ENCODE measurements at regions not wholly inside any gene's neighbourhood (a gene's known extent, or its start where the extent isn't known, plus 50 kb on each side); places are given as distances from the start of the nearest gene placed in this dataset.

DNA sequence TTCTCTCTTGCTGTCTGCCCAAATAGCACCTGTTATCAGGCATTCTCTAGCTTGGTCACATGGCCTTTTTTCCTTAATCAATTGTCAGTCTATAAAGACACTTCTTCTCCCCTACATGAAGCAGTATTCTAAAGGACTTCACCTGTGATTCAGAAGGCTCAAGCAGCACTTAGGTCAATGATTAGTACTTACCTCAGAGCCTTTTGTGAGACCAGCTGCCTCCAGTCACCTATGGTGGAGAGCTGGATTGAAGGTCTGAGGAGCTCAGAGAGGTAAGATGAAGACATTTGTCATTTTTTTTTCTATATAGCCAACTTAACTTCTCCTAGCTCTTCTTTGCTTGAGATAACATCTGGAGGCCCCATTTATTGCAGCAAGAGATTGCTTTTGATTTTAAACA, 278.3 kb upstream of the PCSK5 start:
- Histone ChIP-seq H3K4me2 (ENCODE audit: low read depth, low read length, poor library complexity, severe bottlenecking) (no peak overlapping the region), H3F3A (ENCODE audit: low read depth) (no peaks in the 10 kb centered on the region; the same call in 1 of the 2 replicates), H3K4me1 (ENCODE audit: insufficient read depth, low read length, poor library complexity, severe bottlenecking) (peaks cover 48% of the 10 kb centered on the region), H2AFZ (ENCODE audit: low read length) (no peak overlapping the region), H4K20me1 (ENCODE audit: insufficient read depth, low read length, poor library complexity, severe bottlenecking) (no peaks in the 10 kb centered on the region), H3K27me3 (ENCODE audit: insufficient read depth, low read length, poor library complexity, severe bottlenecking) (no peaks in the 10 kb centered on the region), H3K36me3 (ENCODE audit: insufficient read depth, low read length) (no peaks in the 10 kb centered on the region), H3K9me2 (replicated peaks; ENCODE audit: low read depth, low read length) (no peaks in the 10 kb centered on the region), H3K79me2 (ENCODE audit: insufficient read depth, low read length) (no peaks in the 10 kb centered on the region), H3K9ac (ENCODE audit: low read depth, low read length, poor library complexity, severe bottlenecking) (no peak overlapping the region), H3K4me3 (ENCODE audit: low read length, poor library complexity, severe bottlenecking) (no peak overlapping the region), H3K9me3 (ENCODE audit: insufficient read depth, low read depth, low read length) (no peaks in the 10 kb centered on the region)
- no peak for TF ChIP-seq EZH2phosphoT487 (IDR thresholded peaks at IDR 0.05; ENCODE audit: borderline replicate concordance)

GRCh38 chr9:75612754-75613153, 277.7 kb upstream of the PCSK5 start:
- H3K4me3 ChIP-seq (ENCODE audit: low read length, poor library complexity, severe bottlenecking) = no peak overlapping the region
- no peaks in the 10 kb centered on the region for H3F3A ChIP-seq (ENCODE audit: low read depth)
- no peak overlapping the region for H3K9ac ChIP-seq (ENCODE audit: low read depth, low read length, poor library complexity, severe bottlenecking)
- H3K4me1 ChIP-seq (ENCODE audit: insufficient read depth, low read length, poor library complexity, severe bottlenecking) = peaks cover 44% of the 10 kb centered on the region
- no peaks in the 10 kb centered on the region for H3K79me2 ChIP-seq (ENCODE audit: insufficient read depth, low read length)
- TF ChIP-seq CTCF (conservative IDR thresholded peaks at IDR 0.05; ENCODE audit: low read length) = no peak
- no peak for TF ChIP-seq EZH2phosphoT487 (IDR thresholded peaks at IDR 0.05; ENCODE audit: borderline replicate concordance)
- H3K9me3 ChIP-seq (ENCODE audit: insufficient read depth, low read depth, low read length) = no peaks in the 10 kb centered on the region
- H3K9me2 ChIP-seq (replicated peaks; ENCODE audit: low read depth, low read length) = no peaks in the 10 kb centered on the region
- H3K4me2 ChIP-seq (ENCODE audit: low read depth, low read length, poor library complexity, severe bottlenecking) = no peak overlapping the region
- no peaks in the 10 kb centered on the region for H4K20me1 ChIP-seq (ENCODE audit: insufficient read depth, low read length, poor library complexity, severe bottlenecking)
- no peaks in the 10 kb centered on the region for H3K36me3 ChIP-seq (ENCODE audit: insufficient read depth, low read length)
- no peak overlapping the region for H2AFZ ChIP-seq (ENCODE audit: low read length)
- H3K27me3 ChIP-seq (ENCODE audit: insufficient read depth, low read length, poor library complexity, severe bottlenecking) = no peaks in the 10 kb centered on the region

GRCh38 chr9:75615284-75615683, 275.2 kb upstream of the PCSK5 start:
- no peaks in the 10 kb centered on the region; the same call in 1 of the 2 replicates for H3K9me3 ChIP-seq (ENCODE audit: insufficient read depth, low read depth, low read length)
- no peaks in the 10 kb centered on the region for H3K79me2 ChIP-seq (ENCODE audit: insufficient read depth, low read length)
- no peaks in the 10 kb centered on the region for H3K9me2 ChIP-seq (replicated peaks; ENCODE audit: low read depth, low read length)
- no peak overlapping the region for H3K9ac ChIP-seq (ENCODE audit: low read depth, low read length, poor library complexity, severe bottlenecking)
- peak overlapping the region; percentile 31 for H3K4me2 ChIP-seq (ENCODE audit: low read depth, low read length, poor library complexity, severe bottlenecking)
- H2AFZ ChIP-seq (ENCODE audit: low read length) = no peak overlapping the region
- no peaks in the 10 kb centered on the region for H3K27me3 ChIP-seq (ENCODE audit: insufficient read depth, low read length, poor library complexity, severe bottlenecking)
- peaks cover 25% of the 10 kb centered on the region for H3K4me1 ChIP-seq (ENCODE audit: insufficient read depth, low read length, poor library complexity, severe bottlenecking)
- H4K20me1 ChIP-seq (ENCODE audit: insufficient read depth, low read length, poor library complexity, severe bottlenecking) = no peaks in the 10 kb centered on the region
- no peaks in the 10 kb centered on the region for H3K36me3 ChIP-seq (ENCODE audit: insufficient read depth, low read length)
- no peak for TF ChIP-seq CTCF (conservative IDR thresholded peaks at IDR 0.05; ENCODE audit: low read length)
- no peak for TF ChIP-seq EZH2phosphoT487 (IDR thresholded peaks at IDR 0.05; ENCODE audit: borderline replicate concordance)
- no peaks in the 10 kb centered on the region for H3F3A ChIP-seq (ENCODE audit: low read depth)
- no peak overlapping the region for H3K4me3 ChIP-seq (ENCODE audit: low read length, poor library complexity, severe bottlenecking)

GRCh38 chr9:75616052-75616451, 274.4 kb upstream of the PCSK5 start:
- peaks cover 21% of the 10 kb centered on the region for H3K4me1 ChIP-seq (ENCODE audit: insufficient read depth, low read length, poor library complexity, severe bottlenecking)
- no peaks in the 10 kb centered on the region for H3K9me2 ChIP-seq (replicated peaks; ENCODE audit: low read depth, low read length)
- no peaks in the 10 kb centered on the region for H3F3A ChIP-seq (ENCODE audit: low read depth)
- H3K79me2 ChIP-seq (ENCODE audit: insufficient read depth, low read length) = no peaks in the 10 kb centered on the region
- no peaks in the 10 kb centered on the region for H3K36me3 ChIP-seq (ENCODE audit: insufficient read depth, low read length)
- no peak overlapping the region; the same call in 1 of the 2 replicates for H2AFZ ChIP-seq (ENCODE audit: low read length)
- no peak overlapping the region for H3K4me3 ChIP-seq (ENCODE audit: low read length, poor library complexity, severe bottlenecking)
- H3K4me2 ChIP-seq (ENCODE audit: low read depth, low read length, poor library complexity, severe bottlenecking) = peak overlapping the region; percentile 31
- TF ChIP-seq EZH2phosphoT487 (IDR thresholded peaks at IDR 0.05; ENCODE audit: borderline replicate concordance) (no peak), CTCF (conservative IDR thresholded peaks at IDR 0.05; ENCODE audit: low read length) (no peak)
- no peak overlapping the region for H3K9ac ChIP-seq (ENCODE audit: low read depth, low read length, poor library complexity, severe bottlenecking)
- H3K27me3 ChIP-seq (ENCODE audit: insufficient read depth, low read length, poor library complexity, severe bottlenecking) = no peaks in the 10 kb centered on the region
- no peaks in the 10 kb centered on the region for H4K20me1 ChIP-seq (ENCODE audit: insufficient read depth, low read length, poor library complexity, severe bottlenecking)
- H3K9me3 ChIP-seq (ENCODE audit: insufficient read depth, low read depth, low read length) = no peaks in the 10 kb centered on the region; the same call in 1 of the 2 replicates

Data from Loucy (cell line).